A673 (cell line): ENCODE measurements at regions not wholly inside any gene's neighbourhood (a gene's known extent, or its start where the extent isn't known, plus 50 kb on each side); places are given as distances from the start of the nearest gene placed in this dataset.

Experiments used
- BruUV-seq: library from RNA; stranded (reverse); fragments of 400-500 nt; replicated peaks from 2 replicates; lab custom pipeline; 2021; lab: Mats Ljungman, UMichigan
- CTCF ChIA-PET: fragments of 300-600 bp; sonication (Branson Sonifier 250); formaldehyde crosslinking; loops from one replicate; lab custom pipeline; 2022; ENCODE audit warnings: antibody characterized with exemption; lab: Charles Lee
- POLR2A ChIA-PET: fragments of 300-600 bp; sonication (Branson Sonifier 250); formaldehyde crosslinking; loops from one replicate; lab custom pipeline; 2022; ENCODE audit warnings: antibody characterized with exemption; ENCODE audit not compliant: low non-redundant PET; lab: Charles Lee
- DNase-seq: peaks from one replicate; pipeline ENCODE4 v3.0.0-alpha.2; 2015; ENCODE audit warnings: low spot score
- H3K27ac ChIP-seq: fragments of 200-600 bp; sonication (generic); 2 replicates; pipeline ENCODE4 v1.5.1; 2016; ENCODE audit warnings: mixed run types, low read depth, mild to moderate bottlenecking, mixed read lengths, antibody characterized with exemption, low read length; ENCODE audit not compliant: poor library complexity, severe bottlenecking
- H3K27me3 ChIP-seq: fragments of 200-600 bp; sonication (generic); replicated peaks from 2 replicates; pipeline ENCODE4 v1.6.1; 2017; ENCODE audit warnings: mixed run types, low read depth, mild to moderate bottlenecking, mixed read lengths, antibody characterized with exemption, low read length; ENCODE audit not compliant: insufficient read depth, poor library complexity
- H3K36me3 ChIP-seq: fragments of 200-600 bp; sonication (generic); 2 replicates; pipeline ENCODE4 v1.6.1; 2016; ENCODE audit warnings: mixed run types, mild to moderate bottlenecking, mixed read lengths, antibody characterized with exemption, low read length; ENCODE audit not compliant: insufficient read depth, poor library complexity, severe bottlenecking
- H3K4me1 ChIP-seq: fragments of 200-600 bp; sonication (generic); 2 replicates; pipeline ENCODE4 v1.6.1; 2017; ENCODE audit warnings: mixed run types, mild to moderate bottlenecking, mixed read lengths, antibody characterized with exemption, low read length; ENCODE audit not compliant: insufficient read depth, poor library complexity, severe bottlenecking
- H3K4me3 ChIP-seq: fragments of 200-600 bp; sonication (generic); 2 replicates; pipeline ENCODE4 v1.5.1; 2016; ENCODE audit warnings: low read depth, mixed run types, mild to moderate bottlenecking, mixed read lengths, low read length; ENCODE audit not compliant: poor library complexity, severe bottlenecking
- H3K9me3 ChIP-seq: fragments of 200-600 bp; sonication (generic); 2 replicates; pipeline ENCODE4 v1.6.1; 2016; ENCODE audit warnings: mixed run types, low read depth, mild to moderate bottlenecking, mixed read lengths, antibody characterized with exemption, low read length; ENCODE audit not compliant: poor library complexity, severe bottlenecking
- CTCF ChIP-seq: fragments of 300-800, 200-600 bp; sonication (generic); conservative IDR thresholded peaks from 2 replicates; pipeline ENCODE4 v1.5.1; 2017; ENCODE audit warnings: low read depth, mild to moderate bottlenecking, antibody characterized with exemption, low read length, moderate library complexity, mixed read lengths
- EZH2 ChIP-seq: fragments of 200-600 bp; sonication (generic); IDR thresholded peaks from 2 replicates; pipeline ENCODE4 v1.6.1; 2017; ENCODE audit warnings: borderline replicate concordance, low read depth, mild to moderate bottlenecking, mixed read lengths, antibody characterized with exemption, low read length; ENCODE audit not compliant: poor library complexity, severe bottlenecking
- intact Hi-C: fragments of 100-400 bp; cut with micrococcal nuclease; formaldehyde crosslinking; loops from one replicate; pipeline ENCODE4 v1.10.0; 2022; ENCODE audit not compliant: unreplicated experiment

GRCh38 chrX:85501349-85501748 lies 121.9 kb upstream of the POF1B start:
- Histone ChIP-seq H3K36me3 (no peaks in the 10 kb centered on the region), H3K4me1 (no peaks in the 10 kb centered on the region), H3K27me3 (no peaks in the 10 kb centered on the region), H3K9me3 (no peaks in the 10 kb centered on the region), H3K4me3 (no peak overlapping the region), H3K27ac (no peak overlapping the region)
- POLR2A ChIA-PET = no interaction called here
- no peak for TF ChIP-seq CTCF
- no peak for TF ChIP-seq EZH2
- BruUV-seq = no TSS peak
- intact Hi-C loops = no loop called here
- no peak for DNase-seq
- CTCF ChIA-PET = no interaction called here

GRCh38 chrX:85499400-85499799 lies 119.9 kb upstream of the POF1B start:
- no peak for TF ChIP-seq EZH2
- no peak for TF ChIP-seq CTCF
- ChIA-PET POLR2A (no interaction called here), CTCF (no interaction called here)
- H3K4me1 ChIP-seq = no peaks in the 10 kb centered on the region
- H3K9me3 ChIP-seq = no peaks in the 10 kb centered on the region
- no peak overlapping the region for H3K4me3 ChIP-seq
- intact Hi-C loops = no loop called here
- H3K36me3 ChIP-seq = no peaks in the 10 kb centered on the region
- H3K27me3 ChIP-seq = no peaks in the 10 kb centered on the region
- H3K27ac ChIP-seq = no peak overlapping the region
- no TSS peak for BruUV-seq
- no peak for DNase-seq

- ChIA-PET CTCF (no interaction called here), POLR2A (no interaction called here)
- no peaks in the 10 kb centered on the region for H3K36me3 ChIP-seq
- no TSS peak for BruUV-seq
- intact Hi-C loops = no loop called here
- no peak for DNase-seq
- H3K9me3 ChIP-seq = no peaks in the 10 kb centered on the region
- no peak for TF ChIP-seq EZH2
- TF ChIP-seq CTCF = no peak
- no peaks in the 10 kb centered on the region for H3K27me3 ChIP-seq
- no peaks in the 10 kb centered on the region for H3K4me1 ChIP-seq
- no peak overlapping the region for H3K4me3 ChIP-seq
- no peak overlapping the region for H3K27ac ChIP-seq
These were observed 114.4 kb upstream of the POF1B start for GRCh38 chrX:85493821-85494220.
